ENCODE measurements at regions not wholly inside any gene's neighbourhood (a gene's known extent, or its start where the extent isn't known, plus 50 kb on each side); places are given as distances from the start of the nearest gene placed in this dataset.
"Not testable (repeated sequence)": the region's sequence is repeated elsewhere in the genome, so short reads cannot be mapped to it uniquely, and the experiment has no call there.

DNA sequence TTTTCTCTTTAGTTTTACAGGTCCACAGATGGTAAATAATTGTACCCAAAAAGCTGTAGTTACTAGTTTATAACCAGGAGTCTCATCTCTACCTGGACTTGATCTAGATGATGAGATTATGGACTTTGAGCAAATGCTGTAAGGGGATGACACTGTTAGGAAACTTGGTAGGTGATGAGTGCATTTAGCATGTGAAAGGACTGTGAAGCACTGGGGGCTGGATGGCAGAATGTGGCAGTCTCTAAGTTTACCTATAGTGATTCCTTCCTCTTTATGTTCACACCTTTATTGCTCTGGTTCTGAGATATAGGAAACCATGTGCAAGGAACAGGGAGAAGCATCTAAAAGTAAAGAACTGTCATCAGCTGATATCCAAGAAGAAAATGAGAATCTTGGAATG, 230.7 kb upstream of the CHORDC1 start:
- DNase-seq = no peak

DNA sequence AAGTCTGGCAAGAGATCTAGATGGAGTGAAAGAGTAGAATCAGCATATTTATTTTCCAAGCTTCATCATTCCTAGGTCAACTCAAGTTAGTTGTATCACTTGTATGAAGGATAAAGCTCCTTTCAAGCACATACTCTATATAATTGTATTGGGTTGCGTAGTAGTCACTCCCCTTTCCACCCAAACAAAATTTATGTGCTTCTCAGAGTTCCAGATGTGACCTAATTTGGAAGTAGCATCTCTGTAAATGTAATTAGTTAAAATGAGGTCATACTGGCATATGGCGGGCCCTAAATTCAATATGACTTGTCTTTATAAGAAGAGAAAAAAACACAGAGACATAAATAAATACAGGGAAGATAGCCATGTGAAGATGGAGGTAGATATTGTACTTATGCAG, 226.8 kb upstream of the CHORDC1 start:
- DNase-seq = no peak

DNA sequence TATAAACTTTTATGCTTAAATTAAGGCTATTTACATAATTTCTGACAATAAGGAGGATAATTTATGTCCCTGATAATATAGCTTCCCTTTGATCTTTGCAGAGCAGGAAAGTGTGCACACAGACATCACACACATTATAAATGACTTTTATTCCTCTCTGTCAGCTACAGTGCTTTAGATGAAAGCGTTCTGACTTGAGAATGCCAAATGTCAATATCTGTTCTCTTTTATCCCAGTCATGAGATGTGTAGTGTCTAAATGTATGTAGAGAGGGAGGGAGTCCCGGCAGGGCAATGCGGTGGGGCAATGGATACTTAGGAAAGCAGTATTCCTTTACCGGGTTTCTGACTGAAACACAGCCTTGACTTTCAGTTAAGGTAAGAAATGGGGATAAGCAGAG, 225.4 kb upstream of the CHORDC1 start:
- no peak for DNase-seq

DNA sequence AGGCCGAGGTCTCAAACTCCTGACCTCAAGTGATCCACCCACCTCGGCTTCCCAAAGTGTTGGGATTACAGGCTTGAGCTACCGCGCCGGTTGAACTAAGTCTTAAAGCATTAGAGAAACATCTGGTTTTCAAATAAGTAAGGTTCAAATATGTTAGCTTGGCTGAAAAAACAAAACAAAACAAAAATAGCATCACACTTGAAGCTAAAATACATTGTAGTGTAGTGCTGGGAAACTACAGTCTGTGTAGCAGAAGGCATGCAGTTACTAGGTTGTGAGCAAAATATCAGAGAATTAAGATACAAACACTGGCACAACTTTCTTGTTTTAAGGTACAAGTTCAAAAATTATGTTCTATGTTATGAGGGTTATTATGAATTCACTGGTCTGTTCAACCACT, 224.8 kb upstream of the CHORDC1 start:
- DNase-seq = no peak

DNA sequence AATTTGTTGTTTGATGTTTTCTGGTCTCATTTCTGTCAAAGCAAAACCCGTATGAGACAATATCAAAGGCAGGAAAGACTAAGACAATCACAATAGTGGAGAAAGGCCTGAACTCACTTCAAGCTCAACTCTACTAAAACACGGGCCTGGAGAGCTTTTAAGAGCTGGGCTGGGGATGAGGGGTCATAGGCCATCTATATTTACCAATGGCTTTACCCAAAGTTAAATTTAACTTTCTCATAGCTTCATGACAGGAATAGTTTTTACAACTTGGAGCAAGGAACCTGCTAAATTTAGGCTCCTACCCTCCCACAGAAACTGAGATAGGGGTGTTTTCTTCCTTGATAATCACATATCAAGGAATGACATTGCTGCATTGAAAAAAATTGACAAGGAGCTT, 223.4 kb upstream of the CHORDC1 start:
- DNase-seq = no peak

DNA sequence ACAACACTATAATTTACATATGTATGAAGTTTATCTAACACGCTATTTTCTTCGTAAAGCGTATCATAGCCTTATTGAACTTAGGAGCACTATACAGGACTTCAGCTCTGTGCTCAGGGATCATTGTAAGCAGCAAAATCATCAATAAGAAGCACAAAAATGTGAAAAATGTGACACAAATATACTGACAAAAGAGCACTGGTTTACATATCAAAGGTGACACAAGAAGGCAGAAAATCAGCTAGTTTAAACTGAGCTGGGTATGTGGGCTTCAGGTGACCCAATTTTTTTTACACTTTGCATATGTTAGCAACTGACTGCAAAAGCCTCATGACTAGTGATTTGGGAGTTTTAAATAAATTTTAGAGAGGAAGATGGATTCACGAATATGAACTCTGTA, 215.2 kb upstream of the CHORDC1 start:
- no peak for DNase-seq

DNA sequence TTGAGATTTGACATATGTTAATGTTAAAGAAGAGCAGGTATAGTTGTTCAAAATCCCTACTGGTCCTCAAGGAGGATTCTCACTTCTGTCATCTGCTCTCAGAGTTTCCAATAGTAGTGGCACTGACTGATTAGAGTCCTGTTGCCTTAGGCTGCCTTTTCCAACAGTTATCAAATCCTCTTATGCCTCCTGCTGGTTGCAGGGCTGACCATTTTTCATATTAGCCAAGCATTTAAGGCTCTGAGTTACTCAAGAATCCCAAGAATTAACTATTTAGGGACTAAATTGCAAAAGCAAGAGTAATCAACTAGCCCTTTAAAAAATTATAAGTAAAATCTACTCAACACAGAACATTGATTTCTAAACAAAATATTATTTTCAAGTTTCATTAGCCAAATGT, 212.0 kb upstream of the CHORDC1 start:
- DNase-seq = peak; percentile 7

DNA sequence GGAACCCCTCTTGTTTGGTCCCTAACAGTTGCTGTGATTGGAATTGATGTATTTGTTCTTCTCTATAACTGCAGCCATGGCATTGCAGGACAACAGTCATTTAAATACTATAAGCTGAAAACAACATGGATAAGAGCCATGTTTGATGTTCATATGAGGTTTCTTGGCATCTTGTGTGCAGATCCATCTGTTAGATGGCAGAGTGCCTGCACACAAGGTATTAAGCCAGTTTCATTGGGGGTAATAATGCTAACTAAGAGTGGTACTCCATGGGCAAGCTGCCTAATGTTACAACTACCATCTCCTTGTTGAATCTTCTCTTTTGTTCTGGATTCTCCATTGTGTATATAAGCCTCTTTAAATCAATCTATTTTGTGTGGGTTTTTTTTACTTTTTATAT, 206.0 kb upstream of the CHORDC1 start:
- DNase-seq = no peak

DNA sequence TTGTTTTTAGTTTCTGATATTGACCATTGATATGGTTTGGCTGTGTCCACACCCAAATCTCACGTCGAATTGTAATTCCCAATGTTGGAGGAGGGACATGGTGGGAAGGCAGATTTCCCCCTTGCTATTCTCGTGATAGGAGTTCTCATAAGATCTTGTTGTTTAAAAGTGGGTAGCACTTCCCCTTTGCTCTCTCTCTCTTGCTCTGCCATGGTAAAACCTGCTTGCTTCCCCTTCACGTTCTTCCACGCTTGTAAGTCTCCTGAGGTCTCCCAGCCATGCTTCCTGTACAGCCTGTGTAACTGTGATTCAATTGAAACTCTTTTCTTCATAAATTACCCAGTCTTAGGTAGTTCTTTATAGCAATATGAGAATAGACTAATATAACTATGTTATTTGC, 203.6 kb upstream of the CHORDC1 start:
- no peak for DNase-seq

DNA sequence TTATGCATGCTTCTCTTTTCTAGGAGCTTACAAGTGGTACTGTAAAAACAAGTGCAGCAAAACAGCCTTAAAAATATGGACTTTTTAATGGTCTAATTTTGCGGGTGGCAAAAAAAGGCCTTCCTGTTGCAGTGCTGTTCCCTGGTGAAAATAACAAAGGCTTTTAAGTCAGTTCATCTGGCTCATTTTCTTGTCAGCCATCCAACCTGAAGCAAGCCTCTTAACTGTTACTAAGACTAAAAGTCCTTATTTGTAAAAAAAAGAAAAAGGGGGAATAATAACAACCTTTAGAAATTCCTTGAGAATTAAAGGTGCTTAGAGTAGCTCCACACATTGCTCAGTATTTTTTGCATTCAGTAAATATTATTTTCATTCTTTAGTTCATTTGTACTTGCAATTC, 200.5 kb upstream of the CHORDC1 start:
- peak; percentile 16 for DNase-seq

DNA sequence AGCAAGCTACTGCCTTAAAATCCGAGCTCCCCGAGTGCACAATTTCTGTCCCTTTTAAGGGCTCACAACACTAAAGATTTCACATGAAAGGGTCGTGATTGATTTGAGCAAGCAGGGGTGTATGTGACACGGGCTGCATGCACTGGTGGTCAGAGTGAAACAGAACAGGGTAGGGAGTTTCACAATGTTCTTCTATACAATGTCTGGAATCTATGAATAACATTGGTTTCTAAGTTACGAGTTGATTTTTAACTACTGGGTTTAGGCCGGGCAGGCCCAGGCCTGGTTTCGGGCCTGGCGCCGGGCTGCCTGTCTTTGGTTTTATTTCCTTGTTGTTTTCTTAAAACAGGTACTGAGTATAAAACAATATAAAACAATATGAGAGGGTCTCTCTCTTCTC, 199.9 kb upstream of the CHORDC1 start:
- not testable (repeated sequence) for DNase-seq

DNA sequence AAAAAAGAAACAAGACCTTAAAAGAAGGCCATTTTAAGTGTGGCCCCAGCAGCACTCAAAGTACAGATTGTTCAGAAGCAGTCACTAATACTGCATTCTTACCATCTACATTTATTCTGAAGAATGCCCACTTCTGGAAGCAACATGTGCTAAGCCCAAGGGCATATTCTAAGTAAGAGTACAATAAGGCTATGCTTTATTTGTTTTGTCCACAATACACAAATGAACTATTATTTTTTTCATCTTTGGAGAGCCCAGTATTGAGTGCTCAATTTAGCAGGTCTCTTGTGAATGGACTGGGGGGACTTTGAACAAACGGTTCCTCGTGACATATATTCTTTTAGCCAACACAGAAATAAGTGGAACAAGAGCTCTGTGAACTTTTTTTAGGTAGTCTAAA, 191.4 kb upstream of the CHORDC1 start:
- no peak for DNase-seq

DNA sequence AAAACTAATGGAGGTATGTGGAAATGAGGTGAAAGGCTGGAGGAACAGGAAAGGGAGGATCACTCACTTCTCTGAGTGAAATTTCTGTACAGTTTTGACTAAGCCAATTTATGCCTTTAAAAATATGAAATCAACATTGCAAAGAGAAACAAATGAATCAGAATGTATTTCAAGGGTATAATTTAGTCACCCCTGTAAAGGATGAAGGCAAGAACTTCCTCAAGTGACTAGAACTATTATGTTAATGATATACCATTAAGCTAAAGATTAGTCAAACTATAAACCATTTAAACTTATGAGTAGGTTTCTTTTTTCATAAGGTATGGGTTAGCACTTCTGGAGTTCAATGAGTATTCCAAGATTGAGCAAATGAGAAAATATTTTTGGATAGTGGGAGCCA, 184.5 kb upstream of the CHORDC1 start:
- no peak for DNase-seq

DNA sequence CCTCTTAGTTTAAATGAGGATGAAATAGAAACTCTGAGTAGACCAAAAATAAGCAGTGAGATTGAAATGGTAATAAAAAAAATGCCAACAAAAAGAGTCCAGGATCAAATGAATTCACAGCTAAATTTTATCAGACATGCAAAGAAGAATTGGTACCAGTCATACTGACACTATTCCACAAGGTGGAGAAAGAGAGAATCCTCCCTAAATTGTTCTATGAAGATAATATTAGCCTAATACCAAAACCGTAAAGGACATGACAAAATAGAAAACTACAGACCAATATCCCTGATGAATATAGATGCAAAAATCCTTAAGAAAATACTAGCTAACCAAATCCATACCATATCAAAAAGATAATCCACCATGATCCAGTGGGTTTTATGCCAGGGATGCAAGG, 169.8 kb upstream of the CHORDC1 start:
- DNase-seq = no peak

DNA sequence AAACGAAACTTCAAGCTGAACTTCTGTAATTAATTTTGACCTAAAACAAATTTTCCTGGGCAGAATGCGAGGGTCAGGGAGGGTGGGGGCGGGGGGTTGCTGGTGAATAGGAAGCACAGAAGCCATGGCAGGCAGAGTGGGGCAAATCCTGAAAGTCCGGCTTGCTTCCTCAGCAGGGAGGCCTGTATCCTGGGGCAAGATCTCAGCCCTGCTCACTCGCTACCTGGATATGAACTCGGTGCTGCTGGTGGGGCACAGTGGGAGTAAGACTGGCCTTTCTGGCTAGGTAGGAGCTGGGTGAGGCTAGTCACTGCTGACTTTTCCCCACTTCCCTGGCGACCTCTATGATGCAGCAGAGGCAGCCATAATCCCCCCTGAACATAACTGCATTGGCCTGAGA, 168.9 kb upstream of the CHORDC1 start:
- DNase-seq = no peak

DNA sequence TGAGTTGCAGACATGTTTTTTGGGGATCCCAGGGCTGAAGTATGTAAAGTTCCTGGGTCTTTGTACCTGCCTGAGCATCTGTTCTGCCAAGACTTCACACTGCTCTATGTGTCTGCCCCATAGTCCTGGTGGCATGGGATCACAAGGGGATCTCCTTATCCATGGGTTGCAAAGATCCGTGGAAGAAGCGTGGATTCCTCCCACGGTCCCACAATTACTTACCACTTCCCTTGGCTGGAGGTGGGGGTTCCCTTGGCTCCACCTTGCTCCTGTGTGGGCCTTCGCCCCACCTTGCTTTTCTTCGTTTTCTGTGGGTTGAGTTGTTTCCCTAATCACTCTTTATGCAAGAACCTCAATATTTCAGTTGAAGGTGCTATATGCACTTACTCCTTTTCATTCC, 157.4 kb upstream of the CHORDC1 start:
- DNase-seq = no peak

DNA sequence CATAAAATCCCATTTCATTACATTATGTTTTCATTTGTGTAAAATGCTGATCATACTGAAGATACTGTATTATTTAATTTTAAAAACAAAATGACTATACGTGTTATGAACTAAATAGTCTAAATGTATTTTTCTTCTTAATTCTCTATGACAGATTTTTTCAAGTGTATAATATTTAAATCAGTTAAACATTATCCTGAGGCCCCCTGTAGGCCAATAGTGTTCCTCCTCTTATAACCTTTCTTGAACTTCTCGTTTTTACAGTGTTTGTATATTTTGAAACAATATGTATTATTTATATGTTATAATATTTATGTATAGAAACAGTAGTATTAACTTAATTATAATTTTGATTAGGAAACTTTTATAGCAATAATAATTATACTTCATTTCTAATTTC, 151.1 kb upstream of the CHORDC1 start:
- no peak for DNase-seq

DNA sequence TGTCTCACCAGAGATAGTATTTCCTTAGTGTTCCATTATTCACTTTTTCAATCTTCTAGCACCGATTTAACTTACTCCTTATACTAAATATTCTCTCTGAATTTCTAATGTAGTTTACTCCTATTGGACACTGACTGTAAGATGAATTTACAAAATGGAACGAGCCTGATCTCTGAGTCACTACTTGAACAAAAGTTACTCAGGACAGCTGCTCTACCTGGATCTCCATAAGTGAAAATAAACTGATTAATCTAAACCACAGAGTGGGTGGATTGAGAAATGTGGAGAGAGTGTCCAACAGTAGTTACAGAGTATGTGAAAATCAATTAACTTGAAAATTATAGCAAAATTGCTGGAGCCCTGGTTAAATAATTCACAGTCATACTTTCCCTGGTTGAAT, 141.7 kb upstream of the CHORDC1 start:
- DNase-seq = no peak

DNA sequence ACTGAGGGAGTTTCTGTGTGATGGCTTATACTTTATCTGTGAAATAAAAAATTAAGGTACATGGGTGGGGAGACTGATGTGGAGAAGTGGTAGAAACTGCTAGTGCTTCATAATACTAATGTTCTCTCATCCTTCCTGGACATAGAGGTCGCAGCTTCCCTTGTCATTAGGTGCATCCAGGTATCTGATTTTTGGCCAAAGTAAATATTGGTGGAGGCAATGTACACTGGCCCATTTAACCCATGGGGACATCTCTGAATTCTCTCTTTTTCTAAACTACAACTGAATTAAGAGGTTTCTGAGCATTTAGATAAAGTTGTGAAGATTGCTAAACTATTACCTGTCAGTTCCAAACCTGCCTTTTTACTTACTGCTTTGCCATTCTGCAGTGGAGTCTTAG, 140.9 kb upstream of the CHORDC1 start:
- DNase-seq = no peak

DNA sequence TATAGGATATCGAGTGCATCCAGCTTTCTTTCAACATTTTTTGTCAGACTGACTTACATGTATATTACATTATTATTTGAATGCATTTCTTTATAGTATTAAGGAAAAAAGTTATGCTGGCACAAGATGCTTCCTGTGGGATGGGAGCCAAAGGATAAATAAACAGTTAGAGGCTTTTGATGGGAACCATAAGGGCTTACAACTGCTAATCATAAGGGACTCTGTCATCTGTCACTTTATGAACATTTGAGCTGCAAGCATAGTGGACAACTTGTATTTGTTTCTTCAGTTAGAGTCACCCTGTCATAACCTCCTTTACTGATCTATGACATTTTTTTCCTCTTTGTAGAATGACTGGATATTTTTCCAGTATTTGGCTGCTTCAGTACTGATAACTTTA, 132.4 kb upstream of the CHORDC1 start:
- DNase-seq = no peak

DNA sequence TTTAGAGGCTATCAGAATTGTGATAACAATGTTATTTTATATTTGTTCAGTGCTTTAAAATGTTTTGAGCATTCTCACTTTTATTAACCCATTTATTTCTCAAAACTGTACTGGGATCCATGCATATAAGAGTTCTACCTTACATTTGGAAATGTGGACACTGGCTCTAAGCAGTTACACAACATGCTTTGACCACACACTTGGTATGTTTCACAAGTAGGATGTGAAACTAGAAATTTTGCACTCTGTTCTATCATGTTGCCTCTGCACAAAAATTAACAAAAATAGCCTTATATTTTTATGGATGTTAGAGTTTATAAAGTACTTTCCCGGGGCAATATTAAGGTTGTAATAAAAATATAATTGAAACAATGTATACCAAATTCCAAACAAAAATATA, 126.9 kb upstream of the CHORDC1 start:
- no peak for DNase-seq

DNA sequence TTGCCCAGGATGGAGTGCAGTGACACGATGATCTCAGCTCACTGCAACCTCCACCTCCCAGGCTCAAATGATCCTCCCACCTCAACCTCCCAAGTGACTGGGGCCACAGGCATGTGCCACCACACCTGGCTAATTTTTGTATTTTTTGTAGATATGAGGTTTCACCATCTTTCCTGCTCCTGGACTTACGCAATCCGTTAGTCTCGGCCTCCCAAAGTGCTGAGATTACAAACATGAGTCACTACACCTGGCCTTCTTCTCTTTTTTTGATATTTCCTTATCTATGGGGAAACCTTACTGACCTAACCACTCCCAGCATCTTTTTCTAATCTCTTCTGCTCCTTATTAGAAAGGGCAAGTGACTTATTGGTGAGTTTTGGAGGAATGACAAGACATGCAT, 121.7 kb upstream of the CHORDC1 start:
- no peak for DNase-seq

DNA sequence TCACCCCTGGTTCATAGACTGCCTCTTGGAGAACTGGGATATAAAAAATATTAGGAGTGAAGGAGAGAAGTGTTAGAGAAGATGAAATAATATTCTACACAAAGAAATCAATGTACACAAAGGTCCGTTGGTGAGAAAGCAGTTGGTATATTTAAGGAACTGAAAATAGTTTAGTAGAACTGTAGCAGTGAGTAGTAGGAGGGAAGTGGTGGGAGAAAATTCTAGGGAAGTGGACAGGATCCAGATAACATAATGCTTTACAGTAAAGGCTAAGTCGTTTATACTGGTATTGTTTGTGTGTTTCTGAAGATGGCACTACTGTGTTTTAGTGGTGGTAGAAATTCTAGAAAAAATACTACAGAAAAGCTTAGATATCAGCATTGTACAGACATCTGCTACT, 120.8 kb upstream of the CHORDC1 start:
- DNase-seq = no peak

DNA sequence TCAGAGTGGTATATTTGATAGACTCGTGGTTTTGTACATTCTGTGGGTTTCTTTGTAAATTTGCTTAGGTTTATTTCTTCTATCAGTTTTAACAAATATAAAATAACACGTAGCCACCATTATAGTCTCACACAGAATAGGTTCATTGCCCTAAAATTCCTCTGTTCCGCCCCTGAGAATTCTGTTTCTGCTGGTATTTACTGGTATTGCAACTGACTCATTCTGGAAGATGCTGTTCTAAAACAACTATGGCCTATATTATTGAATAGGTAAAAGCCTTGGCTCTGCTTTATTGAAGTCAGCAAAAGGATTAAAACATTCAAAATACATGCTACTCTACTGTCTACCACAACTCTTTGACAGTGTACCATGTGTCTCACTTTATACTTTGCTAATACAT, 119.1 kb upstream of the CHORDC1 start:
- DNase-seq = no peak

DNA sequence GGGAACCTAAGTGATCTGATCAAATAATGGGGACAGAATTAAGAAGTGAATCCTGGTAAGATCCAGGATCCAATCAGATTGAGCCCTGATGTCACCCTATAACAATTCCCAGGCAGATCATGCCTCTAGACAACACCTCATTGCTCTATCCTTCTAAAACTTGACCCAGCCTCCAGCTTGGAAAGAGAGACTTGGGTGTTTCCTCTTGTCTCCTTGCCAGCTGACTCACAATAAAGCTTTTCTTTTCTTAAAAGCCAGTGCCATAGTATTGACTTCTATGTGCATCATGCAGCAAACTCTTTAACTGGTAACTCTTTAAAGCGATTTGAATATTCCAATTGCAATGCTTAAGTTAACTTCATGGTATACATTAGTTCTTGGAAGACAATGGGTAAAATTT, 109.6 kb upstream of the CHORDC1 start:
- DNase-seq = no peak

DNA sequence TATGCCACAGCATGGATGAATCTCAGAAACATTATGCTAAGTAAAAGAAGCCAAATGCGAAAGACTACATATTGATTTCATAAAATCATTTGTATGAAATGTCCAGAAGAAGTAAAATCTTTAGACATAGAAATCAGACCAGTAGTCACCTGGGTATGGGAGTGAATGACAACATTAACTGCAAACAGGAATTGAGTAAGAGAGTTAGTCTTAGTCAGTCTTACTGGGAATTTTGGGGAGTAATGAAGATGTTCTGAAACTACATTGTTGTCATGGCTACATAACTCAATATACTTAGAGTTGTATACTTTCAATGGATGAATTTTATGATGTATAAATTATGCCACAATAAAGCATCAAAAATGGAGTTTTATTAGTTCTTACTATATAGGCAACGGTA, 107.8 kb upstream of the CHORDC1 start:
- no peak for DNase-seq

All from midbrain (tissue), 1 donor.